ENCODE measurements at regions not wholly inside any gene's neighbourhood (a gene's known extent, or its start where the extent isn't known, plus 50 kb on each side); places are given as distances from the start of the nearest gene placed in this dataset.

GRCh38 chr13:34419025-34419424, 523.0 kb upstream of the NBEA start:
- H3K27me3 Mint-ChIP-seq (ENCODE audit: low read depth) = no peaks in the 10 kb centered on the region
- Histone ChIP-seq H3T11ph (ENCODE audit: low read length) (no peak overlapping the region), H3K56ac (ENCODE audit: insufficient read length, low read depth, low read length) (no peak overlapping the region), H2AK5ac (ENCODE audit: insufficient read length, low read length) (no peak overlapping the region), H3K27ac (ENCODE audit: insufficient read length, low read depth, low read length) (no peak overlapping the region), H3K9ac (ENCODE audit: extremely low read depth, insufficient read length, low read length) (no peak overlapping the region), H3K79me1 (ENCODE audit: insufficient read depth, low read depth, low read length, poor library complexity, severe bottlenecking) (no peaks in the 10 kb centered on the region), H3K14ac (ENCODE audit: insufficient read depth, low read length) (no peak overlapping the region), H2BK120ac (ENCODE audit: low read depth, low read length, poor library complexity, severe bottlenecking) (no peak overlapping the region), H3K4ac (ENCODE audit: low read depth, low read length) (no peak overlapping the region), H3K4me2 (ENCODE audit: insufficient read depth, insufficient read length, low read length) (no peak overlapping the region), H4K8ac (replicated peaks; ENCODE audit: insufficient read length, low read depth, low read length) (no peak overlapping the region), H2BK5ac (ENCODE audit: insufficient read length, low read length) (no peak overlapping the region), H3K18ac (ENCODE audit: insufficient read length, low read depth, low read length) (no peak overlapping the region), H4K91ac (ENCODE audit: insufficient read length, low read depth, low read length) (no peak overlapping the region), H2AFZ (ENCODE audit: low read length) (no peak overlapping the region), H3K79me2 (ENCODE audit: insufficient read depth, low read length) (no peaks in the 10 kb centered on the region), H4K20me1 (ENCODE audit: control insufficient read depth, insufficient read depth, insufficient read length) (no peaks in the 10 kb centered on the region), H3K27me3 (ENCODE audit: insufficient read depth, low read length) (no peaks in the 10 kb centered on the region), H4K5ac (ENCODE audit: insufficient read length, low read depth, low read length) (no peak overlapping the region), H3K23ac (ENCODE audit: insufficient read length, low read depth, low read length) (no peak overlapping the region), H3K4me1 (ENCODE audit: insufficient read depth, low read length) (no peaks in the 10 kb centered on the region), H3K9me3 (ENCODE audit: control insufficient read depth, low read depth, low read length) (no peaks in the 10 kb centered on the region), H2BK12ac (ENCODE audit: insufficient read length, low read depth, low read length) (no peak overlapping the region), H2BK20ac (ENCODE audit: low read depth, low read length, poor library complexity, severe bottlenecking) (no peak overlapping the region), H3K23me2 (ENCODE audit: insufficient read length, low read depth, low read length, poor library complexity, severe bottlenecking) (no peaks in the 10 kb centered on the region), H2BK15ac (ENCODE audit: low read depth, low read length) (no peak overlapping the region)
- H3K9me3 Mint-ChIP-seq = no peaks in the 10 kb centered on the region; a peak in 1 of 5 replicates
- WGBS (ENCODE audit: extremely low coverage, insufficient read length, low lambda C conversion rate) = no CpG with 5 or more reads among the region's 5 CpGs
- TF ChIP-seq CTCF (conservative IDR thresholded peaks at IDR 0.05) = no peak
- peak overlapping the region in 1 of 3 experiments; percentile 37; a peak in 2 of 7 replicates for H3K27ac Mint-ChIP-seq
- no peak for DNase-seq
- H3K4me3 Mint-ChIP-seq = no peak overlapping the region
- peaks cover 4 to 6% of the 10 kb centered on the region in 2 experiments; a peak in 1 of 4 replicates for H3K4me1 Mint-ChIP-seq
- no peaks in the 10 kb centered on the region for H3K36me3 Mint-ChIP-seq (ENCODE audit: insufficient read depth in 1 of 3, low read depth in 3 of 3)

All from H9 (cell line).